OCI-LY1 (cell line): ENCODE measurements at regions not wholly inside any gene's neighbourhood (a gene's known extent, or its start where the extent isn't known, plus 50 kb on each side); places are given as distances from the start of the nearest gene placed in this dataset.

ENCODE experiments used
- H2AFZ ChIP-seq: fragments of 200-600 bp; sonication (generic), shearing (Covaris generic); 2 replicates; pipeline ENCODE4 v1.6.0; 2014; ENCODE audit warnings: antibody characterized with exemption, mild to moderate bottlenecking, low read length
- H3F3A ChIP-seq: fragments of 200-600 bp; sonication (generic), shearing (Covaris generic); 2 replicates; pipeline ENCODE4 v1.6.0; 2014; ENCODE audit warnings: mild to moderate bottlenecking, antibody characterized with exemption, low read length, moderate library complexity; ENCODE audit not compliant: insufficient read depth
- H3K27ac ChIP-seq: fragments of 200-600 bp; sonication (generic); 2 replicates; pipeline ENCODE4 v1.5.1; 2014; ENCODE audit warnings: low read length, mixed run types, mild to moderate bottlenecking, low read depth; ENCODE audit not compliant: poor library complexity, severe bottlenecking
- H3K27me3 ChIP-seq: fragments of 200-600 bp; sonication (generic); 2 replicates; pipeline ENCODE4 v1.6.0; 2014; ENCODE audit warnings: antibody characterized with exemption, mild to moderate bottlenecking, low read length, moderate library complexity; ENCODE audit not compliant: insufficient read depth
- H3K36me3 ChIP-seq: fragments of 200-600 bp; sonication (generic); 2 replicates; pipeline ENCODE4 v1.6.1; 2014; ENCODE audit warnings: mild to moderate bottlenecking, antibody characterized with exemption, low read length, moderate library complexity, mixed read lengths; ENCODE audit not compliant: insufficient read depth
- H3K4me1 ChIP-seq: fragments of 200-600 bp; sonication (generic); 2 replicates; pipeline ENCODE4 v1.5.1; 2014; ENCODE audit warnings: mild to moderate bottlenecking, low read length, moderate library complexity; ENCODE audit not compliant: insufficient read depth, severe bottlenecking
- H3K4me2 ChIP-seq: fragments of 200-600 bp; sonication (generic), shearing (Covaris generic); 2 replicates; pipeline ENCODE4 v1.6.1; 2014; ENCODE audit warnings: low read length
- H3K4me3 ChIP-seq: fragments of 200-600 bp; sonication (generic); 2 replicates; pipeline ENCODE4 v1.5.1; 2014; ENCODE audit warnings: low read length, low read depth, mild to moderate bottlenecking, mixed read lengths; ENCODE audit not compliant: poor library complexity, severe bottlenecking
- H3K79me2 ChIP-seq: fragments of 200-600 bp; shearing (Covaris generic); 2 replicates; pipeline ENCODE4 v1.6.1; 2016; ENCODE audit warnings: mixed run types, low read length, mixed read lengths; ENCODE audit not compliant: insufficient read depth
- H3K9ac ChIP-seq: fragments of 200-600 bp; sonication (generic), shearing (Covaris generic); 2 replicates; pipeline ENCODE4 v1.6.1; 2014; ENCODE audit warnings: mild to moderate bottlenecking, low read length, mixed read lengths
- H3K9me2 ChIP-seq: fragments of 200-600 bp; sonication (generic), shearing (Covaris generic); 2 replicates; pipeline ENCODE4 v1.6.1; 2014; ENCODE audit warnings: low read depth, mild to moderate bottlenecking, low read length, mixed read lengths
- H3K9me3 ChIP-seq: fragments of 200-600 bp; shearing (Covaris generic); 2 replicates; pipeline ENCODE4 v1.6.1; 2014; ENCODE audit warnings: low read length, mixed read lengths
- H4K20me1 ChIP-seq: fragments of 200-600 bp; sonication (generic), shearing (Covaris generic); 2 replicates; pipeline ENCODE4 v1.6.0; 2016; ENCODE audit warnings: mild to moderate bottlenecking, low read length; ENCODE audit not compliant: insufficient read depth
- CTCF ChIP-seq: fragments of 200-600 bp; sonication (generic), shearing (Covaris generic); IDR thresholded peaks from 2 replicates; pipeline ENCODE4 v1.5.1; 2017; ENCODE audit warnings: mild to moderate bottlenecking, antibody characterized with exemption, low read length, moderate library complexity, mixed read lengths
- EZH2 ChIP-seq: fragments of 200-600 bp; sonication (generic), shearing (Covaris generic); IDR thresholded peaks from 2 replicates; pipeline ENCODE4 v1.8.0; 2017; ENCODE audit warnings: borderline replicate concordance, mixed run types, mild to moderate bottlenecking, antibody characterized with exemption, low read length, moderate library complexity, mixed read lengths

- no peaks in the 10 kb centered on the region for H4K20me1 ChIP-seq
- H3K9me3 ChIP-seq = no peaks in the 10 kb centered on the region
- no peak for TF ChIP-seq CTCF
- TF ChIP-seq EZH2 = no peak
- no peaks in the 10 kb centered on the region for H3K79me2 ChIP-seq
- no peaks in the 10 kb centered on the region for H3K36me3 ChIP-seq
- H3F3A ChIP-seq = no peaks in the 10 kb centered on the region
- H3K27me3 ChIP-seq = no peaks in the 10 kb centered on the region
- no peaks in the 10 kb centered on the region for H3K4me1 ChIP-seq
- no peaks in the 10 kb centered on the region for H3K9me2 ChIP-seq
- no peak overlapping the region for H2AFZ ChIP-seq
- no peak overlapping the region for H3K27ac ChIP-seq
- no peak overlapping the region for H3K4me2 ChIP-seq
- H3K9ac ChIP-seq = no peak overlapping the region
- H3K4me3 ChIP-seq = no peak overlapping the region
Observed at GRCh38 chr18:43341014-43341413, 63.7 kb upstream of the SYT4 start.

GRCh38 chr18:43350176-43350575 lies 72.9 kb upstream of the SYT4 start:
- H3K27me3 ChIP-seq = no peaks in the 10 kb centered on the region
- H3K79me2 ChIP-seq = no peaks in the 10 kb centered on the region
- no peak overlapping the region for H3K9ac ChIP-seq
- H3K4me2 ChIP-seq = no peak overlapping the region
- no peak overlapping the region for H3K4me3 ChIP-seq
- no peak overlapping the region for H3K27ac ChIP-seq
- TF ChIP-seq EZH2 (no peak), CTCF (no peak)
- H4K20me1 ChIP-seq = no peaks in the 10 kb centered on the region
- H3K9me3 ChIP-seq = no peaks in the 10 kb centered on the region
- no peaks in the 10 kb centered on the region for H3K9me2 ChIP-seq
- H2AFZ ChIP-seq = no peak overlapping the region
- no peaks in the 10 kb centered on the region for H3K4me1 ChIP-seq
- H3F3A ChIP-seq = no peaks in the 10 kb centered on the region
- H3K36me3 ChIP-seq = no peaks in the 10 kb centered on the region

- H3K4me1 ChIP-seq = no peaks in the 10 kb centered on the region
- no peak overlapping the region for H3K9ac ChIP-seq
- no peaks in the 10 kb centered on the region for H3K9me2 ChIP-seq
- no peak overlapping the region for H3K4me3 ChIP-seq
- H2AFZ ChIP-seq = no peak overlapping the region
- H3K36me3 ChIP-seq = no peaks in the 10 kb centered on the region
- H3K4me2 ChIP-seq = no peak overlapping the region
- no peaks in the 10 kb centered on the region for H3K9me3 ChIP-seq
- H3K27me3 ChIP-seq = no peaks in the 10 kb centered on the region
- no peak for TF ChIP-seq CTCF
- no peak for TF ChIP-seq EZH2
- no peaks in the 10 kb centered on the region for H3K79me2 ChIP-seq
- no peak overlapping the region for H3K27ac ChIP-seq
- no peaks in the 10 kb centered on the region for H4K20me1 ChIP-seq
- no peaks in the 10 kb centered on the region for H3F3A ChIP-seq
Observed at GRCh38 chr18:43364535-43364934, 87.2 kb upstream of the SYT4 start.
